ENCODE measurements at regions not wholly inside any gene's neighbourhood (a gene's known extent, or its start where the extent isn't known, plus 50 kb on each side); places are given as distances from the start of the nearest gene placed in this dataset.

DNA sequence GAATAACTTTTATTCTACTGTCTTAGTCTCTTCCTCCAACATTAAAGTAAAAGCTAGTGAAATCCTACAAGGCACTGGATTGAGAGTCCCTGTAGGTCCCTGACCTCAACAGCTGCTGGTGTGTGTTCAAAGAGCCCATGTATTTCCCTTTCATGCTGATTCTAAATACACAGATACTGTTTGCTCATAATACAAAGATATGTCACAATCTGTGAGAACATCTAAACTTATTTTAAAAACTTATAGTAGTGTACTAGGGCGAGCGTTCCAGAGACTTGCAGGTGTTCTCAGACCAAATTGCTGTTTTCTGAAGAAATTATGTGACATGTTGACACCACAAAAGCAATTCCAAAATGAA lies 145.9 kb upstream of the LIPC start (continued):
- TF ChIP-seq, protein P1, sequence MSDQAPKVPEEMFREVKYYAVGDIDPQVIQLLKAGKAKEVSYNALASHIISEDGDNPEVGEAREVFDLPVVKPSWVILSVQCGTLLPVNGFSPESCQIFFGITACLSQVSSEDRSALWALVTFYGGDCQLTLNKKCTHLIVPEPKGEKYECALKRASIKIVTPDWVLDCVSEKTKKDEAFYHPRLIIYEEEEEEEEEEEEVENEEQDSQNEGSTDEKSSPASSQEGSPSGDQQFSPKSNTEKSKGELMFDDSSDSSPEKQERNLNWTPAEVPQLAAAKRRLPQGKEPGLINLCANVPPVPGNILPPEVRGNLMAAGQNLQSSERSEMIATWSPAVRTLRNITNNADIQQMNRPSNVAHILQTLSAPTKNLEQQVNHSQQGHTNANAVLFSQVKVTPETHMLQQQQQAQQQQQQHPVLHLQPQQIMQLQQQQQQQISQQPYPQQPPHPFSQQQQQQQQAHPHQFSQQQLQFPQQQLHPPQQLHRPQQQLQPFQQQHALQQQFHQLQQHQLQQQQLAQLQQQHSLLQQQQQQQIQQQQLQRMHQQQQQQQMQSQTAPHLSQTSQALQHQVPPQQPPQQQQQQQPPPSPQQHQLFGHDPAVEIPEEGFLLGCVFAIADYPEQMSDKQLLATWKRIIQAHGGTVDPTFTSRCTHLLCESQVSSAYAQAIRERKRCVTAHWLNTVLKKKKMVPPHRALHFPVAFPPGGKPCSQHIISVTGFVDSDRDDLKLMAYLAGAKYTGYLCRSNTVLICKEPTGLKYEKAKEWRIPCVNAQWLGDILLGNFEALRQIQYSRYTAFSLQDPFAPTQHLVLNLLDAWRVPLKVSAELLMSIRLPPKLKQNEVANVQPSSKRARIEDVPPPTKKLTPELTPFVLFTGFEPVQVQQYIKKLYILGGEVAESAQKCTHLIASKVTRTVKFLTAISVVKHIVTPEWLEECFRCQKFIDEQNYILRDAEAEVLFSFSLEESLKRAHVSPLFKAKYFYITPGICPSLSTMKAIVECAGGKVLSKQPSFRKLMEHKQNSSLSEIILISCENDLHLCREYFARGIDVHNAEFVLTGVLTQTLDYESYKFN (CRISPR knock-in tag; conservative IDR thresholded peaks at IDR 0.05) = peak; percentile 51; the same call in 1 of the 2 replicates
- TF ChIP-seq PRMT3 (CRISPR knock-in tag; IDR thresholded peaks at IDR 0.05; ENCODE audit: borderline replicate concordance, low read depth) (no peak), NCOA2 (CRISPR knock-in tag; IDR thresholded peaks at IDR 0.05) (peak; percentile 54), KDM6A (CRISPR knock-in tag; IDR thresholded peaks at IDR 0.05; ENCODE audit: low read depth) (peak; percentile 60), NR2F1 (CRISPR knock-in tag; IDR thresholded peaks at IDR 0.05) (peak; percentile 70 to 88), GATAD1 (CRISPR knock-in tag; IDR thresholded peaks at IDR 0.05) (no peak), MBD4 (IDR thresholded peaks at IDR 0.05; ENCODE audit: borderline replicate concordance, low read length) (no peak), NCOR1 (IDR thresholded peaks at IDR 0.05; ENCODE audit: borderline replicate concordance, low read length) (peak; percentile 12; the same call in 1 of the 2 replicates), FOXA1 (IDR thresholded peaks at IDR 0.05) (no peak), FOXA1 (CRISPR knock-in tag; IDR thresholded peaks at IDR 0.05) (peak; percentile 66; the same call in 1 of the 2 replicates), FOXO1 (CRISPR knock-in tag; IDR thresholded peaks at IDR 0.05) (no peak; the same call in 1 of the 2 replicates), EP300 (IDR thresholded peaks at IDR 0.05; ENCODE audit: low read depth in 2 of 2, low read length in 2 of 2) (peak in 1 of 2 experiments; percentile 83; a peak in 3 of 4 replicates), EP300 (CRISPR knock-in tag; IDR thresholded peaks at IDR 0.05; ENCODE audit: borderline replicate concordance) (no peak; the same call in 1 of the 2 replicates)
- TF ChIP-seq, protein P2, sequence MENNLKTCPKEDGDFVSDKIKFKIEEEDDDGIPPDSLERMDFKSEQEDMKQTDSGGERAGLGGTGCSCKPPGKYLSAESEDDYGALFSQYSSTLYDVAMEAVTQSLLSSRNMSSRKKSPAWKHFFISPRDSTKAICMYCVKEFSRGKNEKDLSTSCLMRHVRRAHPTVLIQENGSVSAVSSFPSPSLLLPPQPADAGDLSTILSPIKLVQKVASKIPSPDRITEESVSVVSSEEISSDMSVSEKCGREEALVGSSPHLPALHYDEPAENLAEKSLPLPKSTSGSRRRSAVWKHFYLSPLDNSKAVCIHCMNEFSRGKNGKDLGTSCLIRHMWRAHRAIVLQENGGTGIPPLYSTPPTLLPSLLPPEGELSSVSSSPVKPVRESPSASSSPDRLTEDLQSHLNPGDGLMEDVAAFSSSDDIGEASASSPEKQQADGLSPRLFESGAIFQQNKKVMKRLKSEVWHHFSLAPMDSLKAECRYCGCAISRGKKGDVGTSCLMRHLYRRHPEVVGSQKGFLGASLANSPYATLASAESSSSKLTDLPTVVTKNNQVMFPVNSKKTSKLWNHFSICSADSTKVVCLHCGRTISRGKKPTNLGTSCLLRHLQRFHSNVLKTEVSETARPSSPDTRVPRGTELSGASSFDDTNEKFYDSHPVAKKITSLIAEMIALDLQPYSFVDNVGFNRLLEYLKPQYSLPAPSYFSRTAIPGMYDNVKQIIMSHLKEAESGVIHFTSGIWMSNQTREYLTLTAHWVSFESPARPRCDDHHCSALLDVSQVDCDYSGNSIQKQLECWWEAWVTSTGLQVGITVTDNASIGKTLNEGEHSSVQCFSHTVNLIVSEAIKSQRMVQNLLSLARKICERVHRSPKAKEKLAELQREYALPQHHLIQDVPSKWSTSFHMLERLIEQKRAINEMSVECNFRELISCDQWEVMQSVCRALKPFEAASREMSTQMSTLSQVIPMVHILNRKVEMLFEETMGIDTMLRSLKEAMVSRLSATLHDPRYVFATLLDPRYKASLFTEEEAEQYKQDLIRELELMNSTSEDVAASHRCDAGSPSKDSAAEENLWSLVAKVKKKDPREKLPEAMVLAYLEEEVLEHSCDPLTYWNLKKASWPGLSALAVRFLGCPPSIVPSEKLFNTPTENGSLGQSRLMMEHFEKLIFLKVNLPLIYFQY (CRISPR knock-in tag; IDR thresholded peaks at IDR 0.05; ENCODE audit: borderline replicate concordance) = 0 out of 2 replicates have a peak, but pooled peaks have one; percentile 0
- TF ChIP-seq, protein P3, sequence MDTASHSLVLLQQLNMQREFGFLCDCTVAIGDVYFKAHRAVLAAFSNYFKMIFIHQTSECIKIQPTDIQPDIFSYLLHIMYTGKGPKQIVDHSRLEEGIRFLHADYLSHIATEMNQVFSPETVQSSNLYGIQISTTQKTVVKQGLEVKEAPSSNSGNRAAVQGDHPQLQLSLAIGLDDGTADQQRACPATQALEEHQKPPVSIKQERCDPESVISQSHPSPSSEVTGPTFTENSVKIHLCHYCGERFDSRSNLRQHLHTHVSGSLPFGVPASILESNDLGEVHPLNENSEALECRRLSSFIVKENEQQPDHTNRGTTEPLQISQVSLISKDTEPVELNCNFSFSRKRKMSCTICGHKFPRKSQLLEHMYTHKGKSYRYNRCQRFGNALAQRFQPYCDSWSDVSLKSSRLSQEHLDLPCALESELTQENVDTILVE (CRISPR knock-in tag; IDR thresholded peaks at IDR 0.05) = no peak
- TF ChIP-seq, protein P4, sequence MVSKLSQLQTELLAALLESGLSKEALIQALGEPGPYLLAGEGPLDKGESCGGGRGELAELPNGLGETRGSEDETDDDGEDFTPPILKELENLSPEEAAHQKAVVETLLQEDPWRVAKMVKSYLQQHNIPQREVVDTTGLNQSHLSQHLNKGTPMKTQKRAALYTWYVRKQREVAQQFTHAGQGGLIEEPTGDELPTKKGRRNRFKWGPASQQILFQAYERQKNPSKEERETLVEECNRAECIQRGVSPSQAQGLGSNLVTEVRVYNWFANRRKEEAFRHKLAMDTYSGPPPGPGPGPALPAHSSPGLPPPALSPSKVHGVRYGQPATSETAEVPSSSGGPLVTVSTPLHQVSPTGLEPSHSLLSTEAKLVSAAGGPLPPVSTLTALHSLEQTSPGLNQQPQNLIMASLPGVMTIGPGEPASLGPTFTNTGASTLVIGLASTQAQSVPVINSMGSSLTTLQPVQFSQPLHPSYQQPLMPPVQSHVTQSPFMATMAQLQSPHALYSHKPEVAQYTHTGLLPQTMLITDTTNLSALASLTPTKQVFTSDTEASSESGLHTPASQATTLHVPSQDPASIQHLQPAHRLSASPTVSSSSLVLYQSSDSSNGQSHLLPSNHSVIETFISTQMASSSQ (IDR thresholded peaks at IDR 0.05; ENCODE audit: low read depth) = peak; percentile 74
- TF ChIP-seq, protein P4 (CRISPR knock-in tag; IDR thresholded peaks at IDR 0.05; ENCODE audit: borderline replicate concordance) = no peak; the same call in none of the 2 replicates
